Coronary artery (tissue), 2 donors: ENCODE measurements at regions not wholly inside any gene's neighbourhood (a gene's known extent, or its start where the extent isn't known, plus 50 kb on each side); places are given as distances from the start of the nearest gene placed in this dataset.

Experiments
- DNase-seq: peaks from one replicate; pipeline ENCODE4 v3.0.0-alpha.2; 2017; ENCODE audit warnings: low spot score
- H3K27ac ChIP-seq, 2 donors: fragments of 200-600 bp; sonication (generic); one replicate each; pipeline ENCODE4 v1.5.1; 2016 to 2019
- H3K4me3 ChIP-seq: fragments of 200-600 bp; sonication (generic); 2 replicates; pipeline ENCODE4 v1.5.1; 2016; ENCODE audit warnings: mild to moderate bottlenecking, moderate library complexity
- TF ChIP-seq, protein P1 (sequence below): fragments of 200-600 bp; sonication (generic); IDR thresholded peaks from one replicate; pipeline ENCODE4 v1.5.1; 2019; ENCODE audit warnings: antibody characterized with exemption

DNA sequence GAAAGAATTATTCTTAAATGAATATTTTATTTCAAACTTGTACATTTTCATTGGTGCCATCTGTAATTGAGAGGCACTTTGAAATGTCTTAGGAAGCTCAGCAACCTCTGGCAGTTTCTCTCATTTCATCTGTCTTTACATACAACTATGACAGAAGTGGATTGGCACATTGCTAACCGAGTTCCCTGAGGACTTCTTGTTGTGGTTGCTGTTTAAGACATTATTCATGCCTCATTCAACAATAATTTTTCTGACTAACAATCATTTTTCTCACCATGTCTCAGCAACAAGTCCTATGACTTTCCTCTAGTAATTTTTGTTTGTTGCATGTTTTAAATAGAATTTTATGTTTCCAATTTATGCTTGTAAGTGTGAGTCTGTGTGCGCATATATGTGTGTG, 284.0 kb upstream of the CWC22 start:
- H3K27ac ChIP-seq: no peak overlapping the region
- TF ChIP-seq, protein P1, sequence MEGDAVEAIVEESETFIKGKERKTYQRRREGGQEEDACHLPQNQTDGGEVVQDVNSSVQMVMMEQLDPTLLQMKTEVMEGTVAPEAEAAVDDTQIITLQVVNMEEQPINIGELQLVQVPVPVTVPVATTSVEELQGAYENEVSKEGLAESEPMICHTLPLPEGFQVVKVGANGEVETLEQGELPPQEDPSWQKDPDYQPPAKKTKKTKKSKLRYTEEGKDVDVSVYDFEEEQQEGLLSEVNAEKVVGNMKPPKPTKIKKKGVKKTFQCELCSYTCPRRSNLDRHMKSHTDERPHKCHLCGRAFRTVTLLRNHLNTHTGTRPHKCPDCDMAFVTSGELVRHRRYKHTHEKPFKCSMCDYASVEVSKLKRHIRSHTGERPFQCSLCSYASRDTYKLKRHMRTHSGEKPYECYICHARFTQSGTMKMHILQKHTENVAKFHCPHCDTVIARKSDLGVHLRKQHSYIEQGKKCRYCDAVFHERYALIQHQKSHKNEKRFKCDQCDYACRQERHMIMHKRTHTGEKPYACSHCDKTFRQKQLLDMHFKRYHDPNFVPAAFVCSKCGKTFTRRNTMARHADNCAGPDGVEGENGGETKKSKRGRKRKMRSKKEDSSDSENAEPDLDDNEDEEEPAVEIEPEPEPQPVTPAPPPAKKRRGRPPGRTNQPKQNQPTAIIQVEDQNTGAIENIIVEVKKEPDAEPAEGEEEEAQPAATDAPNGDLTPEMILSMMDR: no peak
- H3K4me3 ChIP-seq: no peak overlapping the region
- no peak for DNase-seq

DNA sequence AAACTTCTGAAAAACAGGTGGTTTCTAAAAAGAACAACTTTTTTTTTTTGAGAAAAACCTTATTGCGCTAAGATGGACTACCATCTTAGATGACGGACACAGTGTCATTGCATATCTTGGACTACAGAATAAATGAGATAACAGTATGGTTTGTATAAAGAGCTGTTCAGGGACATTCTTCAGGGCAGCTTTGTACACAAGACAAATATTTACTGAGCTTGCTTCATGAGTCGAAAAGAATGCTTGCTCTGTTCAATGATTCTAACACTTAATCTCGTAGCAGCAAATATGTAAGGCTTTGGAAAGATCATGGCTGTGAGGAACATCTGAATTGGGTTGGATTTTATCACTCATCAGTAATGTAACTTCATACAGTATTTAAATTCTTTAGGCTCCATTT, 282.5 kb upstream of the CWC22 start:
- no peak for DNase-seq
- TF ChIP-seq, protein P1: no peak
- Histone ChIP-seq H3K4me3 (no peak overlapping the region), H3K27ac (no peak overlapping the region)

- DNase-seq: no peak
- TF ChIP-seq, protein P1: no peak
Measured at GRCh38 chr2:180279581-180279980, 272.5 kb upstream of the CWC22 start.

DNA sequence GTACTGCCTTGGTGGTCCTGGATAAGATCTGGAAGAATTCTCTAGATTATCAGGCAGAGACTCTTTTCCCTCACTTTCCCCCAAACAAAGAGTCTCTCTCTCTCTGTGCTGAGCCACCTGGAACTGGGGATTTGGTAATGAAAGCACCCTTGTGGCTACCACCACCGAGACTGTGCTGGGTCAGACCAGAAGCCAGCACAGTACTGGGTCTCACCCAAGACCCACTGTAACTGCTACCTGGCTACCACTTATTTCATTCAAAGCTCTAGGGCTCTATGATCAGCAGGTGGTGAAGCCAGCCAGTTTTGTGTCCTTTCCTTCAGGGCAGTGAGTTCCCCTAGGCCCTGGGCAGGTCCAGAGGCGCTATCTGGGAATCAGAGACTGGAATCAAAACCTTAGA, 269.6 kb upstream of the CWC22 start:
- TF ChIP-seq, protein P1: no peak
- no peak for DNase-seq
- H3K27ac ChIP-seq: no peak overlapping the region
- no peak overlapping the region for H3K4me3 ChIP-seq

More at GRCh38 chr2:180279581-180279980, 272.5 kb upstream of the CWC22 start:
- H3K27ac ChIP-seq: no peak overlapping the region
- no peak overlapping the region for H3K4me3 ChIP-seq

DNA sequence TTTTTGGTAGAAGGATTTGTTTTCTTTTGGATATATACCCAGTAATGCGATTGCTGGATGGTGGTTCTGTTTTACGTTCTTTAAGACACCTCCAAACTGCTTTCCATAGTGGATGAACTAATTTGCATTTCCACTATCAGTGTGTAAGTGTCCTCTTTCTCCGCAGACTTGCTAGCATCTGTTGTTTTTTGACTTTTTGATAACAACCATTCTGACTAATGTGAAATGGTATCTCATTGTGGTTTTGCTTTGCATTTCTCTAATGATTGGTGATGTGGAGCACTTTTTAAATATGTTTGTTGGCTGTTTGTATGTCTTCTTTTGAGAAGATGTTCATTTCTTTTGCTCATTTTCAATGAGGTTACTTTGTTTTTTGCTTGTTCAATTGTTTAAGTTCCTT, 260.9 kb upstream of the CWC22 start:
- TF ChIP-seq, protein P1: no peak
- H3K4me3 ChIP-seq: no peak overlapping the region
- no peak for DNase-seq
- H3K27ac ChIP-seq: no peak overlapping the region

DNA sequence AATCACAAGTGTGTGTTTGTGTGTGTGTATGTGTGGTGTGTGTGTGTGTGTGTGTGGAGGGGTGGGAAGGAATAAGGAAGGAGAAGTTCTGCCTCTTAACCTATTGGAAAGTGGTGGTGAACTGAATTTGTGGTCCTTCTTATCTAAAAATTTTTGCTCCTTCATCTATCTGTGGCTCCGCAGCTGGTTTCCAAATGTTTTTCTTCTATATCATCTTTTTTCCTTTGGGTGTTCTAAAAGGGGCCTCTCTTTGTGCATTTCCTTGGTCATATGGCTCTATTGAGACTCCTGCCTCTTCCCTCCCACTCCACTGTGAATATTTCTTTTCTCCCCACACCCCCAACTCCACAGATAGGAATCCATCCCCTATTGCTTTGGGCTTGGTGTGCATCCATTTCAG, 254.9 kb upstream of the CWC22 start:
- TF ChIP-seq, protein P1: no peak
- no peak for DNase-seq
- no peak overlapping the region for H3K4me3 ChIP-seq
- H3K27ac ChIP-seq: no peak overlapping the region

- DNase-seq: no peak
- no peak overlapping the region for H3K4me3 ChIP-seq
- TF ChIP-seq, protein P1: no peak
- no peak overlapping the region for H3K27ac ChIP-seq
Measured at GRCh38 chr2:180258579-180258978, 251.5 kb upstream of the CWC22 start.
